Left cardiac atrium (tissue), 4 donors: ENCODE measurements at regions not wholly inside any gene's neighbourhood (a gene's known extent, or its start where the extent isn't known, plus 50 kb on each side); places are given as distances from the start of the nearest gene placed in this dataset.

ENCODE experiments used
- ATAC-seq, 2 donors: fragments of 200-7000 bp; cut with Tn5 transposase; one replicate each; pipeline ENCODE4 v1.9.1; 2020; ENCODE audit warnings: mild to moderate bottlenecking in 2 of 2, moderate library complexity in 2 of 2
- DNase-seq: peaks from one replicate; pipeline ENCODE4 v3.0.0-alpha.2; 2020
- intact Hi-C, 2 donors: fragments of 100-400 bp; cut with DNase I; formaldehyde crosslinking; loops; one replicate each; pipeline versions ENCODE4 v1.14.1 to v1.15.1; 2022 to 2023
- donor health status: DM: no; HTN: yes; CAD: no.
- donor health status: DM: no; HTN: yes; CAD: no; lungs with severe emphysema.
- donor health status: DM: yes; HTN: yes; CAD: no.
- donor health status: Dilated cardiomyopathy.

DNA sequence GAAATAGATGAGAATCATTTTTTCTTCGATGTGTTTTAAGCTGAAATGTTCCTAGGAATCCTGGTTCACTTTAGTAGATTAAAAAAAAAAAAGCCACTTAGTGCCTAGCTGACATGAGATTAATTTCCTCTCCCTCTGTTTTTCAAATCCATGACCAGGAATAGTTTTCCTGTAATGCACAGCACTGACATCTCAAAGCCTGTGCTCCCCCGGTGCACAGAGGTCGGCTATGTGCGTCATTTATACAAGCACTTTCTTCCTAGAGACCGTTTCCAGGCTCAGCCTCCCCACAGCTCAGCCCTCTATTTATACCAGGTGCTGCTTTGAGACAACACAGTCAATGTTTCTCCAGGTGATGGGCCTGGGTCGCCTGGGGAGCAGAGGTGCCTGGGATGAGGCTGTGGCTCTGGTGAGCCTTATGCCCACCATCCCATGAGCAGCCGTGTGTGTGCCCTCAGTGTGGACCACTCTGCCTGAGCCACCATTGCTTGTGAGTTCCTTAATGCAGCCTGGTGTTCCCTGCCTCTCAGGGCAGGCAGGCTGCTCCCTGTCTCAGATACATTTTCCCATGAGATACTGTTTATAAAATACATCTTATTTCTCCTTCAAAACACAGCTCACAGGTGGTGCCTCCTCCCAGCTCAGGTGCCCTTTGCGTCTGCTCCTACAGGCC, 515.7 kb upstream of the HS6ST1 start:
- ATAC-seq (no peak), DNase-seq (no peak)
- intact Hi-C loops = no loop called here

DNA sequence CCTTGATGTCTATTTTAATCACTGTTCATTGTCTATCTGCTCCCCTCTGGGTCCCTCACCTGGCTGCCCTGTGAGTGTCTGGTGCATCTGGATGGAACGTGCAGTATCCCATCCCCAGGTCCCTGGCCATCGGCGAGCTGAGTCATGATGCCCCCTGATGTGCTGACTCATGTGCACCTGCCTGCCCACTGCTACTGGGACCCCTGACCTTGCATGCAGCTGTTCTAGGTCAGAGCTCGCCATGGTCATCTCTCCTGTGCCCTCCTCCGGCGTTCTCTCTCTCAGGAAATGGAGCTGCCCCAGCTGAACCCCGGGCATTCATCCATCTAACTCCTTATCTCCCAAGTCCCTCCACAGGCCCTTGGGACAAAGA, 516.2 kb upstream of the HS6ST1 start:
- DNase-seq = no peak
- intact Hi-C loops = no loop called here

DNA sequence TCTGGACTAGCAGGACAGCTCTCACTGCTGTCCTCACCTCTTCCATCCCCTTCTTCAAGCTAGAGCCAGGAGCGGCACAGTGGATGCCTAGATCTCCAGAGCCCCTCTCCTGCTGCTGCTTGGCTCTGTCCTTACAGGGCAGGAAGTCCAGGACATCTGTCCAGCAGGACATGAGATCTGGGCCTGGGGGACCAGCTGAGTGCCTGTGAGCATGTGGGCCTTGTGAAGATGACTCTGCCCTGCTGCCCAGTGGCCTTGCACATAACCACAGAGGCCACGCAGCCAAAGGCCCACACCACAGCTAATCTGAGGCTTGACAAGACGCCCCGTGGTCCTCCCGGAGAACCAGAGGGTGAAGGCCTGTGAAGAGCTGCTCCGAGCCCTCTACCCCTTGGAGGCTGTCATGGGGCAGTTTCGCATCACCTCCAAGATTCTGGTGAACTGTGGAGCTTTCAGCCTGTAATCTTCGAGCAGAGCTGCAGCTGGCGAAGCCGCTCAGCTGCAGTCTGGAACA, 516.7 kb upstream of the HS6ST1 start:
- no peak for ATAC-seq
- DNase-seq = no peak
- intact Hi-C loops = no loop called here

More for the DNA sequence above, 516.2 kb upstream of the HS6ST1 start:
- no peak for ATAC-seq

DNA sequence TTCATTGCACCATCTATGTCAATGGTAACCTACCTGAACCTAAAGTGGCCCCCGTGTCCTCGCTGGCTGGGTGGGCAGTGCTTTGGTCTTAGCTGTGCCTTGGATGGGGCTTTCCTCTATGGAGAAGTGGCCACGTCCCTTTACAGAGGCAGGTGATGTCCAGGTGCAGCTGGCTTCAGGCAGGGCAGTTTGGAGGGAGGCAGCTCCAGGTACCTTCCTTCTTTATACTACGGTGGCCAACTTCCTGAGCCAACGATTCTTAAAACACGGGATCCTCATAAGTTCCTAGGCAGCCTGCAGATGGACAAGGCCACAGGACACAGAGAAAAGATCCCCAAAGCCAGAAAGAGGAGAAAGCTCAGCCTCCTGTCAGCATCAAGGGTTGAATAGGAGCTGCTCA, 517.3 kb upstream of the HS6ST1 start:
- no peak for DNase-seq
- intact Hi-C loops = no loop called here
- no peak for ATAC-seq

DNA sequence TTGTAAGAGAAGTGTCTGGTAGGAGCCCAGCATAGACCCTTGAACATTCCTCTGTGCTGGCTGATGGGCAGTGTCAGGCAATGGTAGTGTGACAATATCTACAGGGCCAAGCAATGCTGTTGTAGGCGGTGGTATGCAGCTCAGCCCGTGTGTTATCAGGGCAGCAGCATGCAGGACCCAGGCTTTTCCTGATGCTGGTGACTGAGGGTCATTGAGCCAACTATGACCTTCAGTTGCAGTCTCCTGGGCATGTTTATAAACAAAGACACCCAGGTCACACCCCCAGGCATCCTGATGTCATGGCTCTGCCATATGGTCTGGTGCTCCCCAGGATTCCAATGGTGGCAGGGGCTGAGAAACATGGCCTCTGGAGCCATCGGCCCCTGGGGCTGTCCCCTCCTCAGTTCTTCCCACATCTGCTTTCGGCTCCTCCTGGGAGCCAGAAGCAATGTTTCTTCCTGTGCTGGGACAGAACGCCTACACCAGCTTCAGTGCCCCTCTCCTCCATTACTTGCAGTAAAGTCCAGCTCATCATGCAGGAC, 518.0 kb upstream of the HS6ST1 start:
- ATAC-seq = no peak
- intact Hi-C loops = no loop called here
- no peak for DNase-seq

DNA sequence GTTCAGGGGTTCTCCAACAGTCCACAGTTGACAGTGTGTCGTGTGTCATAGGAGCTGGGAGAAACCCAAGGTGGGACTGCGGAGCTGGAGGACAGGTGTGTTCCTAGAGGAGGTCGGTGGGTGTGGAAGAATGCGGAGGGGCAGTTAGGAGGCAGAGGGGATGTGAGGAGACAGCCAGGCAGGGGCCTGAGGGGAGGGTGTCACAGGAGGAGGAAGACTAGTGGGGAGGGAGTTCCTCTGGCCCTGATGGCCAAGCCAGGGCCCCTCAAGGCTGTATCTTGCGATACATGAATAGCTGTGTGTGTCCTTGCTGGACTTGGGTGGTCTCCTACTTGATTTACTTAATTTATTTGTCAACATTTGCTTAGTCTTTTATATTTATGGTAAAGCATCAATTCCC, 519.6 kb upstream of the HS6ST1 start:
- intact Hi-C loops = no loop called here
- no peak for ATAC-seq
- DNase-seq = no peak

DNA sequence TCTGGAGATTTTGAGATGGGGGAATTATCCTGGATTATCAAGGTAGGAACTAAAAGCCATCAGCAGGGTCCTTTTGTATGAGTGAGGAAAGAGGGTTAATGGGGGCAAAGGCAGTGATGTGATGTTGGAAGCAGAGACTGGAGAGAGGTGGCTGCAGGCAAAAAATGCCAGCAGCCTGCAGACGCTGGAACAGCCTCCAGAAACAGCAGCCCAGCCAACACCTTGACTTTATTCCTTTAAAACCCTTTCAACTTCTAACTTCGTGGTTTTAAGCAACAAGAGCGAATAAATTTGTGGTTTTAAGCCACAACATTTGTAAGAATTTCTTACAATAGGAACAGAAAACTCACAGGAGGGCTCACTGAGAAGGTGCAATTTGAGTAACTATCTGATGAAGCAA, 523.1 kb upstream of the HS6ST1 start:
- ATAC-seq = no peak
- no peak for DNase-seq
- intact Hi-C loops = no loop called here

DNA sequence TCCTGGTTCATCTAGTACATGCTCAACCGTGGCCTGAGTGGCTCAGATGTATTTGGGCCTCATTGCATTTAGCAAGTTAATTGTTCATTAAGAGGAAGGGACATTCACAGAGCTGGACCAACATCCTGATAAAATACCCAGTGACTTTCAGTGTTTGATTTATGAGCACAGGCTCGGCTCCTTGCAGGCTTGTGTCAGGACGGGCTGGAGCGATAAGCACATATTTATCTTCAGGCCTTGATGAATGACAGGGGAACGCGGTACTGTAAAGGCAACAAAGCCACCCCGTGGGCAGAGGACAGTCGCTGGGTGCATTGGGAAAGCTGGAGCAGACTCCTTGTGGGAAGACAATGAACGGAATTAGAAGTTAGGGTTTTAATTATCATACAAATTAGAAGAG, 548.6 kb upstream of the HS6ST1 start:
- ATAC-seq (no peak), DNase-seq (no peak)
- intact Hi-C loops = no loop called here

DNA sequence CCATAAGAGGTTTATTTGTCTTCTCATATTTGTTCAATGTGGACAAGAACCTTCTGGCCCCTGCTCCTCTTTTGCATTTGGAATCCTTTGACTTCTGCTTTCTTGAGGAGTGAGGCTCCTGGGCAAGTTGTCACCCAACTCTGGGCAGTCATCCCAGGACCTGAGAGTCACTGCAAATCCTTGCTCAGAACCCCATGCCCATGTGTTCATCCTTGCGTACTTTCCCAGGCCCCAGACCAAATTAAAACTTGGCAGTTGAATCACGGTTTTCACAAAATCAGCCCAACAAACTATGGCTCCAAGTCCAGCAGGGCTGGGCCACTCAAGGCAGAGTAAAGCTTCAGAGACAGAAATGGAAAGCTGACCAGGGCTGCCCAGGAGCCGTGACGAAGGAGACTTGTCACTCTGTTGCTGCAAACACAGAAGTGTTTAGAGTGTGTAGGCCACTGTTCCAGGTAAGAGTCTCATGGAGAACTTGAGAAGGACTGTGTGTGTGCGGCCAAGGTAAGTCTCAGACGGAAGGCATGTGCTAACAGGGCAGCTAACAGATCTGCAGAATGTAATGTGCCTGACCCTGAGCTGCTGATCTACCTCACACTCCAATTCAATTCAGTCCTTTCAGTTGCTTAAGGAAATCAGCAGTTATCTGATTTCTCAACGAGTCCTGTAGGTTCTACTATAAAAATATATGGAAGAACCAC, 549.4 kb upstream of the HS6ST1 start:
- intact Hi-C loops = no loop called here
- ATAC-seq (no peak), DNase-seq (no peak)

DNA sequence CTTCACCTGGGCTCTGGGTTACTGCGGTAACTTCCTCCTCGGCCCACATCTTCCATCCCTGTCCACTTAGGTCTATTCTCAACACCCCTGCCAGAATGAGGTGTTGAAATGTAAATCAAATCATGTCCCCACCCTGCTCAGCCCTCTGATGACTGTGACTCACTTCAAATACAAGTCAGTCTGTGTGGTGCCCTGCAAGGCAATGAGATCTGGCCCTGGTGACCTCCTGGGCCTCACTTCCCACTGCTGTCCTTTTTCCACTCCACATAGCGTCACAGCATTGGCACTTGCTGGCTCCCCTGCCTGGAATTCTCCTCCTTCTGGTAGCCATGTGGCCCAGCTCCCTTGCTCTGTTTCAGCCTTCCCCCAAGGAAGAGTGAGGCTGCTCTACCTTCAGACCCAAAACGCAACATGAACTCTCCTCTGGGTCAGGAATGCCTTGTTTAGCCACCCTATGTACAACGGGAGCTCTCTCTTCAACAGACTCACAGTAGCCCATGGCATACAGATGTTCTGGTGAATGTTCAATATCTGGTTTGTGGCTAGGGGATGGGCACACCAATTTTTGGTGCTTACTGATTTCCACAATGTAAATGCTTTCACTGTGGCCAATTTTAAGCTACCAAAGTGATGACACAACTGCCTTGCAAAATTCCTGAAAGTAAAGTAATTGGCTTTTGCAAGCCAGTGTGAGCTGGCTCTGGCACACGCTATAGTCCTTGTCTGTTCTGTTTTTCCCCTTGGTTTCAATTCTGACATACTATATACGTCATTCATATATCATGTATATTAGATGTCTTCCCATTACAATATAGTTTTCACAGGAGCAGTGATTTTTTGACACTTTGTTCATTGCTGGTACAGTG, 550.3 kb upstream of the HS6ST1 start:
- ATAC-seq (no peak), DNase-seq (no peak)
- intact Hi-C loops = no loop called here

DNA sequence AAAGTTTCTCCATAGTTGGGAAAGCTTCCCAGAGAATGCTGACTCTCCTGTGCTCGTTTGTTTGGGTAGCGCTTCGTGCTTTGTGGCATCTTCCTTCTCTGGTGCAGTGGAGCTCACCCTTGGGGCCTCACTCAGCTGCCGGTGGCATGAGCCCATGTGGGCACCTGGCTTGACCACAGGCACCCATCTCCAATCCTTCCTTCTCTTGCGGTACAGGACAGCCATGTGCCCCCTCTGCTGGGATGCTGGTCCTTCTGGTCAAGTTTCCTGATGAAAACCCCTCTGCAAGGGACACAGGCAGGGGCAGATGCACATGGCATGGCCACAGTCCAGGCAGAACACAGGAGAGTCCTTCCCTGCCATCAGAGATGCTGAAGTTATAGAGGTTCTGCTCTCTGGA, 555.9 kb upstream of the HS6ST1 start:
- no peak for ATAC-seq
- intact Hi-C loops = no loop called here
- no peak for DNase-seq

DNA sequence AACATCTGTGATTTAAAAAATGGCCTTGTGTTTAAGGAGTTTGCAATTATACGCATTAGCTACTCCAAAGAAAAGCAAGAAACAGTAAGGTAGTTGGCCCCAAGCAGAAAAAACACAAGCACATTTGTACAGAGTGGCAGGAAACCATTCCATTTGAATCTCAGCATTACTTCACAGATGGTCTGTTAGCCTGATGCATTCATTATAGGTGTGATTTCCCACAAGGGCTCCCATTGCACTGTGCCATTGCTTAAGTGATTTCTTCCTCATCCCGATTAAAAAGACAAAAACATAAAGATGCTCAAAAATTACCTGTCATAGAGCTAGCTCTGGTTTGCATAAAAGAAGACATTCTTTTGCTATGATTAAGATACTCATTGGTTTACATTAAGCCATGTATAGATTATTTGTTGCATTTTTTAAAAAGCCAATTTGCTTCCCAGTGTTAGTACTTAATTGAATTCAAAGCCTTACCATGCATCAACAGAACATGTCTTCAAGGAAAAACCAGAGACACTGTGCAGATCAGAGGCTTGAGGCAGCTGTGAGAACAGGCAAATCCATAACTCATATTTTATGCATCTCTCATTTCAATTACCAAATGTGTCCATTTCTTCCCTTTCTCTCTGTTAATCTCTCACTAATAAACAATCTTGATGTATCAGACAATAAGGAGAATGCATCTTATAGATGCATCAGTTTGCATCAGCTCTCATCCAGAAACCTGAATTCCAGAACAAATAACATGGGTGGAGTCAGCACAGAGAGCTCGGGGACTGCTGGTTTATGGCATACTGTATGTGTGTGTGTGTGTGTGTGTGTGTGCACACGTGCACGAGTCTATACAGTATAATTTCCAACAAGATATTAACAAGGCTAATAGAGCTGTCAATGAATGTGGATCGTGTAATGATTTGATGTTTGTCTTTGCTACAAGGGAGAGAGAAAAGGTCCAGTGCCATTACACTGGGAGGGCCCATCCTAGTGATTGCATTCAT, 558.6 kb upstream of the HS6ST1 start:
- ATAC-seq = no peak
- no peak for DNase-seq
- intact Hi-C loops = no loop called here

DNA sequence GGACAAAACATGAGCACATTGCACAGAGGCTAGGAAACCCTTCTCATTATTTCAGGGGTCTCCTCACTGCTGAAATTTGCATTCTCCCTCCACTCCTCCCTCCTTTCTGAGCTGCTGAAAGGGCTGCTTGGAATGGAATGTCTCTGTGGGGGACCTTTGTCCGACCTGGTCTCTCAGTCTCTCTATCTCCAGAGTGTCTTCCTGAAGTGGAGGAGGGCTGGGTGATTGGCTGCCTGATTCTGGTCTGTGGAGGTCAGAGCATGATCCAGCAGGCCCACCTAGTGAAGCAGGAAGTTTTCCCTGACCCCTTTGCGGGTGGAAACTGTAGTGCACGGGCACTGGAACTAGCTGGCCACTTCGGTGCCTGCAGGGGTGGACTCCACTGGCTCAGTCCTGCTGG, 560.5 kb upstream of the HS6ST1 start:
- ATAC-seq = no peak
- DNase-seq = no peak
- intact Hi-C loops = no loop called here

DNA sequence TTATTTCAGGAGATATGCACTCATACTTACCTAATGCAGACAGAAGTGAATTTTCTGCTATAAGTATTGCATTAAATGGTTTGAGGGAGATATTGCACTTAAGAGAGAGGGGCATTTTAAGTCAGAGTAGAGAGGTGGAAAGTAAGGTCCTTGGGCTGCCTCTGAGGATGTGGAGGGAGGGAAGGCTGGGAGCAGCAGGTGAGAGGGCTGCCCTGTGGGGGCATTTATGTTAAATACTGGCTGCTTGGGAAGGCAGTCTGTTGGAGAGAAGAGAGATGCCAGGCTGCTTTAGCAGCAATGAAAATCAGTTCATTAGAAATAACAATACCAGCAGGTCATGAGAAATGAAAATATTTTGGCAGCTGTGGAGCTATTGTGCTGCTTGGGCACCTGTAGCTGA, 576.2 kb upstream of the HS6ST1 start:
- ATAC-seq (no peak), DNase-seq (no peak)
- intact Hi-C loops = no loop called here

DNA sequence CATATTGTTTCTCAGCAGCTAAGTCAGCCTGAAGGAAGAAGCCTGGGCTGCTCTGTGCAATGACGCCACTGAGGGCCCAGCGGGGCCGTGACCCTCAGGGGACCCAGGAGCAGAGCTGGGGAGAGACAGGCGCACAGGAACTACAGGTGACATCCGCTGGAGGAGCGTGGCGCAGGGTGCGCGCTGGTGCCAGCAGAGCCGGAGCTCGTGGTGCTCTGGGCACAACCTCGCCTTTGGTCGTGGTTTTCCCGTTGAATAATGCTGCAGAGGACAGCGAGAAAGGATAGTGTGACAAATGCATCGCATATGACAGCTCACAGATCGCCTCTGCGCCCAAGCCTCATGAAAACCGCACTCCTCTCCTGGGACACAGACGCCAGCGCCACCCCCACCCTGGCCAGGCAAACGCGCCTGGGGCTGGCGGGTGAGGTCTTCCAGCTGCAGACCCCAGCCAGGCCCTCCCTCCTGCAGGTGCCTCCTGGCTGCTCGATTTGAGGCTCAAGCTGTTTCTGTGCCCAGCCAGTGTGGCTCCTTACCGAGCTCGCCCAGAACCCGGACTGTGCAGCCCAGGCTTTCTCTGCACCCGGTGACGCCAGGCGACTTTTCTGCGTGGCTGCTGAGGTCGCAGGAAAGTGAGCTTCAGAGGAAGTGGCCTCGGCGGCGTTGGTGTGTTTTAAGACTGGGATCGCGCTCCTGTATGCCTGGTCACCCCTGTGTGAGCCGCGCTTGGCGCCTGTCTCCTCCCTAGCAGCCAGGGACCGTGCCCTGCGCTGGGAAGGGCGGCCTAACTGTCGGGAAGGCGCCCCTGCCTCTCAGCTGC, 583.1 kb upstream of the HS6ST1 start:
- no peak for DNase-seq
- no peak for ATAC-seq
- intact Hi-C loops = no loop called here

DNA sequence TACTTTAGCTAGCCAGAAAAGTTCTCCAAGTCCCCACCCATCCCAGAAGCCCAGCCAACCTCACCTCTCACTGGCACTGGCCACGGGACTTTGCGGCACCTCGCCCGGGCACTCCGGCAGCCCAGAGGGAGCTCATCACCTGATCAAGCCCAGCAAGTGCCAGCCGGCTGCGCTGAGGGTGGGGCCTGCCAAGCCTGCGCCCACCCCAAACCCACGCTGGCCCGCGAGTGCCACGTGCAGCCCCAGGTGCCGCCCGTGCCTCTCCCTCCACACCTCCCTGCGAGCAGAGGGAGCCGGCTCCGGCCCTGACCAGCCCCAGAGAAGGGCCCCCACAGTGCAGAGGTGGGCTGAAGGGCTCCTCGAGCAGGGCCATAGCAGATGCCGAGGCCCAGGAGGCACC, 585.0 kb upstream of the HS6ST1 start:
- no peak for ATAC-seq
- DNase-seq = no peak
- intact Hi-C loops = no loop called here

DNA sequence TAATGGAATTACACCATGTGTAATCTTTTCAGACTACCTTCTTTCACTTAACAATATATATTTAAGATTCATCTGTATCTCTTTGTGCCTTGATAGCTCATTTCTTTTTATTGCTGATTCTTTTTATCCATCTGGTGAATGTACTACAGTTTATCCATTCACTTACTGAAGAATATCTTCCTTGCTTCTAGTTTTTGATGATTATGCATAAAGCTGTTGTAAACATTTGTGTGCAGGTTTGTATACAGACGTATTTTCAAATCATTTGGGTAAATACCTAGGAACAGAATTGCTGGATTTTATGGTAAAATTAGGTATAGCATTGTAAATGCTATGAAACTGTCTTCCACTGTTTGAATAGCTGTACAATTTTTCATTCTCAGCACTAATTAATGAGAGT, 592.6 kb upstream of the HS6ST1 start:
- DNase-seq (no peak), ATAC-seq (no peak)

DNA sequence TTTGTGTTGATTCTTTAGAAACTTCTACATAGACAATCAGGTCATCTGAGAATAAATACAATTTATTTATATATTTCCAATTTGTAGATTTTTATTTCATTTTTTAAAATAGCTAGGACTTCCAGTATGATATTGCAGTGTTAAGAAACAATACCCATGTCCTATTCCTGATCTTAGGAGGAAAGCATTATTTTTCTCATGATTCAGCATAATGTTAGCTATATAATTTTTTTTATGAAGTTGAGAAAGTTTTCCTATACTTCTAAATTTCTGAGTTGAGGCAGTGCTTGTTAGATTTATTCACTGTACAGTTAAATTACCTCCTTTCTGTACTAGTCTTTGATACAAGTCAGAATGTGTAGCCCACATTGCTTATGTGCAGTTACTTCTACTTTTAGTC, 595.7 kb upstream of the HS6ST1 start:
- intact Hi-C loops = no loop called here
- ATAC-seq (no peak), DNase-seq (no peak)

More for the DNA sequence above, 592.6 kb upstream of the HS6ST1 start:
- intact Hi-C loops = no loop called here
